ENCODE measurements at regions not wholly inside any gene's neighbourhood (a gene's known extent, or its start where the extent isn't known, plus 50 kb on each side); places are given as distances from the start of the nearest gene placed in this dataset.

DNA sequence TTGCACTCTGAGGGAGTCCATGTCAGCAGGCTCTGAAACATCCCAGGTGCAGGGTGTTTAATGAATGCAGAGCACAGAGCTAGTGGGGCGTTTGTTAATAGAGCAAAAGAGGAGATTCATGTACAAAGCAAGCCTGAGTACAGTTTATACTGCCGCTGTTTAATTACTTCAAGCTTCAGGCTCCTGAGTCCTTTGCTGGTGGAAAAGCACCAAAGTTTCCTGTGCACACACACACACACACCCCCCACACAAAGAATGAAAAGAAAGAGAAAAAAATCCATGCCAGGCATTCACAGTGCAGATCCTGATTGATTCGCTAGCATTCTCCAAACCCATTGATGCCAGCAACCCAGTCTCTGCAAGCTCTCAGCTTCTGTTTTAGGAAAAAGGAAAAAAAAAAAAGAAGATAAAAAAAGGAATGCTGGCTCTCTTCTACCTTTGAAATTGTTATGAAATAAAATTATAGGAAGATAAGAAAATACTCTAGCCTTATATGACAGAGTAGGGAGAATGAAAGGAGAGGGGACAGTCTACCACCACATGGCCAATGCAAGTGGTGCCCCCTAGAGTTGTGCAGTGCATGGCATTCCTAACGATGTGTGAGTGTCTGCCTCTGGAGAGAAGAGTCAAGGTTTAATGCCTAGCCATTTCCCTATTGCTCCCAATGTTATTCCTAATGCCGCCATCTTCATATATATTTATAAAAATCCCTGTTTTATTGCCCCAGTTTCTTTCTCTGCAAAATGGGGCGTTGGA, 216.5 kb downstream of the TMEM114 start:
- TF ChIP-seq, protein P1, sequence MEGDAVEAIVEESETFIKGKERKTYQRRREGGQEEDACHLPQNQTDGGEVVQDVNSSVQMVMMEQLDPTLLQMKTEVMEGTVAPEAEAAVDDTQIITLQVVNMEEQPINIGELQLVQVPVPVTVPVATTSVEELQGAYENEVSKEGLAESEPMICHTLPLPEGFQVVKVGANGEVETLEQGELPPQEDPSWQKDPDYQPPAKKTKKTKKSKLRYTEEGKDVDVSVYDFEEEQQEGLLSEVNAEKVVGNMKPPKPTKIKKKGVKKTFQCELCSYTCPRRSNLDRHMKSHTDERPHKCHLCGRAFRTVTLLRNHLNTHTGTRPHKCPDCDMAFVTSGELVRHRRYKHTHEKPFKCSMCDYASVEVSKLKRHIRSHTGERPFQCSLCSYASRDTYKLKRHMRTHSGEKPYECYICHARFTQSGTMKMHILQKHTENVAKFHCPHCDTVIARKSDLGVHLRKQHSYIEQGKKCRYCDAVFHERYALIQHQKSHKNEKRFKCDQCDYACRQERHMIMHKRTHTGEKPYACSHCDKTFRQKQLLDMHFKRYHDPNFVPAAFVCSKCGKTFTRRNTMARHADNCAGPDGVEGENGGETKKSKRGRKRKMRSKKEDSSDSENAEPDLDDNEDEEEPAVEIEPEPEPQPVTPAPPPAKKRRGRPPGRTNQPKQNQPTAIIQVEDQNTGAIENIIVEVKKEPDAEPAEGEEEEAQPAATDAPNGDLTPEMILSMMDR (tag by site-specific recombination; IDR thresholded peaks at IDR 0.05): no peak
- no peak for TF ChIP-seq ZNF23 (tag by site-specific recombination; IDR thresholded peaks at IDR 0.05; ENCODE audit: borderline replicate concordance)
- TF ChIP-seq REST (tag by site-specific recombination; IDR thresholded peaks at IDR 0.05): no peak
- TF ChIP-seq, protein P2, sequence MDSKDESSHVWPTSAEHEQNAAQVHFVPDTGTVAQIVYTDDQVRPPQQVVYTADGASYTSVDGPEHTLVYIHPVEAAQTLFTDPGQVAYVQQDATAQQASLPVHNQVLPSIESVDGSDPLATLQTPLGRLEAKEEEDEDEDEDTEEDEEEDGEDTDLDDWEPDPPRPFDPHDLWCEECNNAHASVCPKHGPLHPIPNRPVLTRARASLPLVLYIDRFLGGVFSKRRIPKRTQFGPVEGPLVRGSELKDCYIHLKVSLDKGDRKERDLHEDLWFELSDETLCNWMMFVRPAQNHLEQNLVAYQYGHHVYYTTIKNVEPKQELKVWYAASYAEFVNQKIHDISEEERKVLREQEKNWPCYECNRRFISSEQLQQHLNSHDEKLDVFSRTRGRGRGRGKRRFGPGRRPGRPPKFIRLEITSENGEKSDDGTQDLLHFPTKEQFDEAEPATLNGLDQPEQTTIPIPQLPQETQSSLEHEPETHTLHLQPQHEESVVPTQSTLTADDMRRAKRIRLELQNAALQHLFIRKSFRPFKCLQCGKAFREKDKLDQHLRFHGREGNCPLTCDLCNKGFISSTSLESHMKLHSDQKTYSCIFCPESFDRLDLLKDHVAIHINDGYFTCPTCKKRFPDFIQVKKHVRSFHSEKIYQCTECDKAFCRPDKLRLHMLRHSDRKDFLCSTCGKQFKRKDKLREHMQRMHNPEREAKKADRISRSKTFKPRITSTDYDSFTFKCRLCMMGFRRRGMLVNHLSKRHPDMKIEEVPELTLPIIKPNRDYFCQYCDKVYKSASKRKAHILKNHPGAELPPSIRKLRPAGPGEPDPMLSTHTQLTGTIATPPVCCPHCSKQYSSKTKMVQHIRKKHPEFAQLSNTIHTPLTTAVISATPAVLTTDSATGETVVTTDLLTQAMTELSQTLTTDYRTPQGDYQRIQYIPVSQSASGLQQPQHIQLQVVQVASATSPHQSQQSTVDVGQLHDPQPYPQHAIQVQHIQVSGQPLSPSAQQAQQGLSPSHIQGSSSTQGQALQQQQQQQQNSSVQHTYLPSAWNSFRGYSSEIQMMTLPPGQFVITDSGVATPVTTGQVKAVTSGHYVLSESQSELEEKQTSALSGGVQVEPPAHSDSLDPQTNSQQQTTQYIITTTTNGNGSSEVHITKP (tag by site-specific recombination; IDR thresholded peaks at IDR 0.05): no peak
